ENCODE measurements at regions not wholly inside any gene's neighbourhood (a gene's known extent, or its start where the extent isn't known, plus 50 kb on each side); places are given as distances from the start of the nearest gene placed in this dataset.

DNA sequence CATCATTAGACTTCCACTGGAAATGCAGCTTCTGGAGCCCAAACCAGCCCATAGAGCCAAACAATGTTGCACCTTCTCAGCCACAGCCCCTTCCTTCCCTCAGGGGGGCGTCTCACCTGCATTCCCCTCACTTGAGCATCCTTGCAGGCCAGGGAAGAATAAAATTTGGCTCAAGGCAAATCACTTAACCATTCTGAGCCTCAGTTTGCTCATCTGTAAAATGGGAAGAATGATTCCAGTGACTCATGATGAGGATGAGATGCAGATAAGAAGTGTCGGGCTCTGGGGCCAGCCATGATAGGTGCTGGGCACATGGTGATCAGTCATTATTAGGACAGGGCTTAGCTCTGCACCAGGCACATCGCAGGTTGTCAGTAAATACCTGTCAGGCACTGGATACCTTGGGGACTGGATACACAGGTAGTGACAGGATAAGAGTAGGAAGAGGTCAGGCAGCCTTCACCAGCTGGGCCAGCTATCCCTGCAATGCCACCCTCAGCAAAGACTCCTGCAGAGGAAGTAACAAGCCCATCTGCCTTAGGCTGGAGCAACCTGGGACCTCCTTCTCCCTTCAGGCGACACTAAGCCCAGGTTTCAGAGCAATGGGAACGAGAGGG is 208.0 kb upstream of the TNRC6C start:
- no peak for DNase-seq (ENCODE audit: low read depth in 1 of 2, low spot score in 1 of 2)

DNA sequence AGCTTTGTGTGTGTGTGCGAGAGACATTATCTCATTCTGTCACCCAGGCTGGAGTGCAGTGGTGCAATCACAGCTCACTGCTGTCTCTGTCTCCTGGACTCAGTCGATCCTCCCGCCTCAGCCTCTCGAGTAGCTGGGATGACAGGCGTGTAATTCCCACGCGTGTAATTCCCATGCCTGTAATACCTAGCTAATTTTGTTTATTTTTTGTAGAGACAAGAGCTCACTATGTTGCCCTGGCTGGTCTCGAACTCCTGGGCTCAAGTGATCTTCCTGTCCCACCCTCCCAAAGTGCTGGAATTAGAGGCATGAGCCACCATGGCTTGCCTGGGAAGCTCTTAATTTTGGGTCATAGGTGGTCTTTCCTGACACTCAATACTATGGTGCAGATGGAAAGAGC is 205.3 kb upstream of the TNRC6C start:
- DNase-seq (ENCODE audit: low read depth in 1 of 2, low spot score in 1 of 2): no peak

DNA sequence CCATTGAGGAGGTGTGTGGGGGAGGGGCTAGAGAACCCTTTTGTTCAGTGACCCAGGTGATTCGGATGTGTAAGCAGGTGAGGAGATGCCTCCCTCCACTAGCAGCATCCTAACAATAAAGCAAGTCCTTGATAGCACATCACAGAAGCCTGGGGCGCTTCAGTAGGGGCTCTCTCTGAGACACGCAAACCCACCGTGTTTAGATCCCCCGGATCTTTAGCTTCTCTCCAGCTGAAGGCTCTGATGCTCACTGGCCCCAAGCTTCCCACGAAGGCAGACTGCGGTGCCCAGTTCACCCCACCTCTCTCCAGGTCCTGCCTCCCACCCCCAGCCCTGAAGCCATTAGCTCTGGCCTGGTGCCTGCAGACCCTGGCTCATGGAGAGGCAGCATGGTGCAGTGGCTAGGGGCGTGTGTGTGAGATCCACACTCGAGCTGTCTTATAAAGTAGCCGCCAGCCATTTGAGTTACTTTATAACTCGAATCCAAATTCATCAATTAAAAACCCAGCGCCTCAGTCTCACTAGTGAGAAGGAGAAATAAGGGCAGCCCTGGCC is 204.7 kb upstream of the TNRC6C start:
- no peak for DNase-seq (ENCODE audit: low read depth in 1 of 2, low spot score in 1 of 2)

DNA sequence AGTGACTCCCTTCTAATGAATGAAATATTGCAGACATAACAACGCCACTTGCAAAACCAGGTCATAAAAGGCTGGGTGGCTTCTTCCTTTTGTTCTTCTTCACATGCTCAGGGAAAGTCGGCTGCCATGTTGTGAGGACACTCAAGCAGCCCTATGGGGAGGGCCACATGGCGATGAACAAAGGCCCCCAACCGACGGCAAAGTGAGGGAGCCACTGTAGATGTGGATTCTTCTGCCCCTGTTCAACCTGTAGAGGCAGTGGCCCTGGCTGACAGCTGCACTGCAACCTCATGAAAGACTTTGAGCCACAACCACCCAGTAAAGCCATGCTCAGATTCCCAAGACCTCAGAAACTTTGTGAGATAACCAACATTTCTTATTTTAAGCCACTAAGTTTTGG is 203.5 kb upstream of the TNRC6C start:
- no peak for DNase-seq (ENCODE audit: low read depth in 1 of 2, low spot score in 1 of 2)

DNA sequence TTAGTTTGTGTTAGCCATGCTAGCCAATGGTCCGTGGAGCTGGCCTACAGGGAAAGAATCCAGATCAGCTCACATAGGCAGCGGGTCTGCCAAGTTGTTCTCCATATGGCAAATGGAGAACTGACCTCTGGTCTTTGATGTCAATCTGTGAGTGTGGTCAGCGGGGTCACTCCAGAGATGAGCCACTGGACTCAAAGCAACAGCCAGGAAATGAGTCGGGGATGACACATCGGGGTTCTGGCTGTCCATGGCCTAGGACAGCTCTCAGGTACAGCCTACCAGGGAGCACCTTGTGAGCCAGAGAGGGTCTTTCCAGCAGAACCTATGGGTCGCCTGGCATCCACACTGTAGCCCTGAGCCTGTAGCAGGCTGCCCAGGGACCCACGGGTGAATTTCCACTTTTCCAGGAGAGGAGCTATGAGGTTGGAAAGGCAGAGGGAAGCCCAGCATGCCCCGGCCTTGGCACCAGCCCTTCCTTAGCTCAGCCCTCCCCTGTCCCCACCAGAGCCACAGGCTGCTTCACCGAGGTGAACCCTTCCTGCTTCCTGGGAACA is 203.0 kb upstream of the TNRC6C start:
- no peak for DNase-seq (ENCODE audit: low read depth in 1 of 2, low spot score in 1 of 2)

- DNase-seq (ENCODE audit: low read depth in 1 of 2, low spot score in 1 of 2): no peak
Observed at GRCh38 chr17:77756028-77756427, 202.5 kb upstream of the TNRC6C start.

DNA sequence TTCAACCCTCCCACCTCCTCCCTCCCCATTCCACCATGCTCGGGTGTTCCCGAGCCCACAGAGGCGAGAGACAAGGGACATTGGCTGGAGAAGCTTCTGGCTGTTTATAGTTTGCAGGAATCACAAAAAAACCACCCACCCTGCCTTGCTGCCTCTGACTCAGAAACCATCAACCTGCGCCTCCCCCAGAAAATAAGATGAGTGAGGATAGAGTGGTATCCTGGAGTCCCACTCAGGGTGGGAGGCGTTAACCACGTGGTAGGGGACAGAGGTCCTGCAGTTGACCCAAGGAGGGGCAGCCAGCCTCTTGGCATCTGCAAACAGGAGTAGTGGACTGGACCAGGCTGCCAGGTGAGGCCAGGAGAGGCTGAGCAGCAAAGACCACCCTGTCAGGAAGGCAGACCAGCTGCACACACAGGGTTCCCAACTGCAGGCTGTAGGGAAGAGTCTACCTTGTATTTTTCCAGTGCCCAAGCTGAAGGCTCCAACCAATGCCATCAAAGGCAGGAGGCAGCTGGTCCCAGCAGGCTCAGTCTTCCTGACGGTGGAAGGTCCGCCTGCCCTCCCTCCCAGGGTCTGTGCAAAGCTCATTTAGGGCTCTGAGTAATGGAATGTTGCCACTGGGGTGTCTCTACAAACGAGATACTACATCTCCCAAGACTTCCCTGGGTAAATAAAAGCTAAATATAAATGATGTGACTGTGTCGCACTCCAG is 201.5 kb upstream of the TNRC6C start:
- DNase-seq (ENCODE audit: low read depth in 1 of 2, low spot score in 1 of 2): no peak

DNA sequence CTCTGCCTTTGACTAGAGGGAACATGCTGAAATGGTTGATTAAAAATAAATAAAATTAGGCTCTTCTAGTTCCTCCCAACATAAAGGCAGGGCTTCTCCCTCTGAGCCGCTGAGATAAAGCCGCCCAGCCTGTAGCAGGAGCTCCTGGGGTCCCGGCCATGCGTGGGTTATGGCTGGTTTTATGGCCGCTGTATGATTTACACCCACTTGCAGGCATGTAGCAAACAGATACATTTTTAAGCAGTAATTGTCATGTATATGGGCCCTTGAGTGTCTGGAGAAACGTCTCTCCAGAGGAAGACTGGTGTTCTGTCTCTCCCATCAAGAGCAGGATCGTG is 201.0 kb upstream of the TNRC6C start:
- no peak for DNase-seq (ENCODE audit: low read depth in 1 of 2, low spot score in 1 of 2)

GRCh38 chr17:77763023-77763422 is 195.5 kb upstream of the TNRC6C start:
- no peak for DNase-seq (ENCODE audit: low read depth in 1 of 2, low spot score in 1 of 2)

GRCh38 chr17:77763575-77763974 is 194.9 kb upstream of the TNRC6C start:
- DNase-seq (ENCODE audit: low read depth in 1 of 2, low spot score in 1 of 2): no peak

DNA sequence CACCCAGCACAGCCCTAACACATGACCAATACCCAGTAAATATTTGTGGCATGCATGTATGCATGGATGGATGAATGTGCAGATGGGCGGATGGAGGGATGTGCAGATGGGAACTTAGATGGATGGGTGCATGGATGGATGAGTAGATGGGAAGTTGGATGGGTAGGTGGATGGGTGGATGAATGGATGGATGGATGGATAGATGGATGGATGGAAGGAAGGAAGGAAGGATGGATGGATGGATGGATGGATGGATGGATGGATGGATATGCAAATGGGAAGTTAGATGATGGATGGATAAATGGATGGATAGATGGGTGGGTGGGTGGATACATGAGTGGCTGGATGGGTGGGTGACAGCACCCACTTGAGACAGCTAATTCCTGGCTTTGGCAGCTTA is 193.2 kb upstream of the TNRC6C start:
- no peak for DNase-seq (ENCODE audit: low read depth in 1 of 2, low spot score in 1 of 2)

- no peak for DNase-seq (ENCODE audit: low read depth in 1 of 2, low spot score in 1 of 2)
Observed at GRCh38 chr17:77767148-77767547, 191.4 kb upstream of the TNRC6C start.

- DNase-seq (ENCODE audit: low read depth in 1 of 2, low spot score in 1 of 2): no peak
Observed at GRCh38 chr17:77768248-77768852, 190.2 kb upstream of the TNRC6C start.

DNA sequence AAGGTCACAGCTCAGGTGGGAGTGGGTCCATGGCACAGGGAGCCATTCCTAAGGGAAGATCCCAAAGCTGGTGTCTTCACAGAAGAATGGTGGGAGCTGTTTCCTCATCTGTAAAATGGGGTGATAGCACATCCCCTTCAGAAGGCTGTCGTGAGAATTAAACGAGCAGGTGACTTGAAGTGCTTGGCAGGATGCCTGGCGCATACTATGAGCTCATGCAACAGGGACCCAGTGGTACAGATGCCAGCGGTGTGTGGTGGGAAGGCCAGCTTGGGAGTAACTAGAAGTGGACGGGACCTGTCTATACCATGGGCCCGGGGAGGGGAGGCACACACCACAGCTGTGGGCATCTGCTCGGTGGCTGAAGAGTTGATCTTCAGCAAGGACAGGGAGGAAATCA is 189.3 kb upstream of the TNRC6C start:
- DNase-seq (ENCODE audit: low read depth in 1 of 2, low spot score in 1 of 2): no peak

- no peak for DNase-seq (ENCODE audit: low read depth in 1 of 2, low spot score in 1 of 2)
Observed at GRCh38 chr17:77769762-77770161, 188.7 kb upstream of the TNRC6C start.

DNA sequence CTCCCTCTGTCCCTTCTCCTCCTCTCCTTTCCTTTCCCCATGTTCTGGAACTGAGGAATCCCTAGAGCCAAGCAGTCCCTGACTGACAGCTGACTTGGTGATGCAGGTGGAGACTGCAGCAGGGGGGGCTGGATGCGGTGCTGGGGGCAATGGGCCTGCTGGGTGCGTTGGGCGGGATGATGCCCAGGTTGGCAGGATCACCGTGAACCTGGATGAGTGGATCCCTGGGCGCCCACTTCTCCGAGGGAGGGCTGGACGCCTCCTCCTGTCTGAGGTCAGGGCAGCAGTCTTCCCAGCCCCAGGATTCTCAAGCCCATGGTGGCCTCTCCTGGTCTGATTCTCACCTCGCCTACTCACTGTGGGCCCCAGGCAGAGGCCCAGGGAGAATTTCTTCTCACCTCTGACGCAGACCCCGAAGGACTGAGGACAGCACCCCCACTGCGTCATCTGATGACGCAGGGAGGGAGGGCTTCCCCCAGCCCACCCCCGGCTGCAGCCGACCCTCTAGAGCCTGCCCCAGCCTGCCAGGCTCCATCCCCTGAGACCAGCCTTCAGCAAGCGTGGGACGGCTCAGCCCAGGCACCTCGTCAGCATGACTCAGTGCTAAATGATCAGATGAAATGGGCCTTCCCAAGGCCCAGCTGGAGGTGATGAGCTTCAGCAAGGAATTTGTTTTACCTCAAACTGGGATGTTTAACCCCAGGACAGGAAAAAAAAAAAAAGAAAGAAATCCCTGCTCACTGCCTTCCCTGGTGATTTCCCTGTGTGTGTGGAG is 188.0 kb upstream of the TNRC6C start:
- no peak for DNase-seq (ENCODE audit: low read depth in 1 of 2, low spot score in 1 of 2)

GRCh38 chr17:77771145-77771544 is 187.4 kb upstream of the TNRC6C start:
- DNase-seq (ENCODE audit: low read depth in 1 of 2, low spot score in 1 of 2): no peak

- no peak for DNase-seq (ENCODE audit: low read depth in 1 of 2, low spot score in 1 of 2)
Observed at GRCh38 chr17:77771587-77771986, 186.9 kb upstream of the TNRC6C start.

- DNase-seq (ENCODE audit: low read depth in 1 of 2, low spot score in 1 of 2): no peak
Observed at GRCh38 chr17:77771998-77772397, 186.5 kb upstream of the TNRC6C start.

GRCh38 chr17:77772461-77772897 is 186.0 kb upstream of the TNRC6C start:
- DNase-seq (ENCODE audit: low read depth in 1 of 2, low spot score in 1 of 2): peak; percentile 43 to 48

DNA sequence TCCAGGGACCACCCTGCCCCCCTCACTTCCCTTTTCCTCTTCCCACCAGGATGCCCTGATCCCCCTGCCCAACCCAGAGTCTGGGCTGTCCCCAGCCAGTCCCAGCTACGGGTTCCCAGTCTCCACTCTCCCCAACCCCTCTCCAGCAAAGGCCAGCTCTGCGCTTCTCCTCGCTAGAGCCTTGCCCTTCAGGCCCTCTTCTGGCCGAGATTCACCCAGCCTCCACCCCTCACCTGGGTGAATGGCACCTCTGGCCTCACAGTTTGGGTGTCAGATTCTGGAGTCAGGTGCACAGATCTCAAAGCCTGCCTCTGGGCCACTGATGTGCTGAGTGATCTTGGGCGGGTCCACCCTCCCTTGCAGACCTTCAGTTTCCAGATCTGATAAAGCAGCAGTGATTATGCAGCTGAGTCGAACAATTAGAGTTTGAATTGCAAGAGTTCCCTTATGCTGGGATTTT is 185.6 kb upstream of the TNRC6C start:
- DNase-seq (ENCODE audit: low read depth in 1 of 2, low spot score in 1 of 2): no peak
